ENCODE measurements at regions not wholly inside any gene's neighbourhood (a gene's known extent, or its start where the extent isn't known, plus 50 kb on each side); places are given as distances from the start of the nearest gene placed in this dataset.

DNA sequence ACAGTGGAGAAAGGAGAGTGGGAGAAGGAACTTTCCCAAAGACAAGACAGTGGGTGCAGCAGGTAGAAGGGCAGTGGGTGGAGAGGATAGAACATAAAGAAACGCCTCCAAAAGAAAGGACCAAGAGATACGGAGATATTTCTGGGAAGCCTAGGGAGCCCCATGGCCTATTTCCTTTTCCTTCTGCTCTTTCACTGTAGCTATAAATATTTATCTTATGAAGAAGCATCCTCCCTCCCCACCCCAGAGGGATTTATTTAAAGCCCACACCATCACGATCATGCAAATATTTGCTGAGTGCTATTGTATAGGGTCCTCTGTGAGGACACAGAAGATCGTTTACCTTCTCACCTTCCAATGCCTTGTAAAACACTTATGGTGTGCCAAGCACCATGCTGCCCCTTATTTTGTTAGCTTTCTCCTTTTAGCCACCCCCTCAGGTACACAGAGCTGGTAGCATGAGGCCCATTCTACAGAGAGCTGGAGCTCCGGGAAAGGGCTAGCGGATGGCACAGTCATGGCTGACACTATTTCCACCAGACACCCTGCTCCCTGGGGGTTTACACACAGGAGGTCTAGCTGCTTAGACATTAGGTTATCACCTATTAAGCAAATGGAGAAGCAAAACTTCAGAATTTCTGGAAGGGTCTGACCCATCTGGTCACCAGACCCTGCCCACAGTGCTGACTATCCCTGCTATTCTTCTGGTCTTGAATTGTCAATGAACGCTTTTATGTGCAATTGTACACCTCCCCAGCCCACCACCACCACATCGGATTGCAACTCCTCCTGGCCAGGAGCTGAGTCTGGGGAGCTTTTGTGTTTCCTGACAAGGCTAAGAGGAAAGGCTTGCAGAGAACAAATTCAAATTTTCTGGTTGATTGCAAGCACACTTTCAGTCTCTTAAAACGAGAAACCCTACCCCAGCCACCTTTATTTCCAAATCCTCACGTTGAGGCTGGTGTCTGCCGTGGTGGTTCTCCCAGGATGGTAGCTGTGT lies 91.8 kb upstream of the KLF7 start:
- no peak for DNase-seq

DNA sequence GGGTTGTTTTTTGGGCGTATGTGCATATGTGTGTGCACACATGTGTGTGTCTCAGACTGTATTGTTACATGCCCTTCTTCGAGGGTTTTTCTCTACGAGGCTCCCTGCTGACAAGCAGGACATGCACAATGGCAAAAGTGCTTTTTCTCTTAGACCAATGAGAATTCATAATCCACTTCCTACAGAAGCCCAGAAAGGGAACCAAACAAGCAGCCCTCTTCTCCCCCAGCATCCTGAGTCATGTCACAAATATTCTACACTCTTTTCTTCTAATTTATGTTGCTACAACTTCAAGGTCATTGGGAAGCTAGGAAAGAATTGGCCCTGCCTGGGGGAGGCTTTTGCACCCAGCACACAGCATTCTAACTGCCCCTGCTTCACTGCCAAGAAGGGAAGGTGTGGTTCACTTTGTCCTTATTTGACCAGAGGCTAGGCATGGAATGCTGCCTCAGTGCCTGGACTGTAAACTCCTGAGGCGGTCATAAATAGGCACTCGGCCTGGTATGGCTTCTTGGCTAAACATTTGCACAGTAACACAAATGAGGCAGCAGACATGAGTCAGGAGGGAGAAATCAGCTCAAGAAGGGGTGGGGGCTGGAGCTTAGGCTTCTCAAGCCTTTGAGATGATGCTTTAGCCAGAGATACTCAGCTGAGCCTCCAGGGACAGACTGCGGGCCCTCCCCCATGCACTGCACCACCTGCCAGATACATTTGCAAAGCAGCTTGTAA lies 92.7 kb upstream of the KLF7 start:
- DNase-seq = no peak

DNA sequence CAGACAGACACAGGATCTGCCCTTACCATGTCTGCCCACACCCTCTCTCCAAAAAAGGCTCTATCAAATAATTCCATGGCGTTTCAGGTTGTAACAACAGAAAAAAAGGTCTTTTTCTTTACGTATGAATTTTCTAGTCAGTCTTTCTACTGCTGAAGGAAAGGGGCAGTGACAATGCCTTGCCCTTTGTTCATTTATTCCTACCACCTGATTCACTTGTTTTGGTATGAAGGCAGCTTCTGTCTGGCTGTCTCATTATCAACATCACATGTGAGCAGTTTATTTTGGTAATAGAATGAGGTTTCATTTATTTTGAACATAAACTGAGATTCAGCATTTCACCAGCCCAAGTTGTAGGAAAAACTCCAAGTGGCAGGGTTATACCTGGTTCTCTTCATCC lies 94.3 kb upstream of the KLF7 start:
- DNase-seq = no peak

DNA sequence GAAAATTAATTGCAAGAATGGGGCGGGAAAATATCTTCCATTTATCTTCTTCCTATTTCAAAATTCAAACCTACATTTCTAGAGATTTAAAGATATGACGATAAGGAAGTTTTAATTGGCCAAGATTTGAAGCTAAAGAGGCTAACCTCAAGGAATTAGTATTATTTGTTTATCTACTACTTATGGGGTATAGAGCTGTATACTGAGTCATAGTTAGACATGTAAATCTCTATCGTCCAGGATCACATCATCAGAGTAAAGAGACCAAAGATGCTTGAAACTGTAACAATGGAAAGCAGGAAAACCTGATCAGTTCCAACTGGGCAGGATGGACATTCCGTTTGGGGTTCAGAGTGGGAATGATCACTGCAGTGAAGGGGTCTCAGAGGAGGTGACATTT lies 95.2 kb upstream of the KLF7 start:
- no peak for DNase-seq

DNA sequence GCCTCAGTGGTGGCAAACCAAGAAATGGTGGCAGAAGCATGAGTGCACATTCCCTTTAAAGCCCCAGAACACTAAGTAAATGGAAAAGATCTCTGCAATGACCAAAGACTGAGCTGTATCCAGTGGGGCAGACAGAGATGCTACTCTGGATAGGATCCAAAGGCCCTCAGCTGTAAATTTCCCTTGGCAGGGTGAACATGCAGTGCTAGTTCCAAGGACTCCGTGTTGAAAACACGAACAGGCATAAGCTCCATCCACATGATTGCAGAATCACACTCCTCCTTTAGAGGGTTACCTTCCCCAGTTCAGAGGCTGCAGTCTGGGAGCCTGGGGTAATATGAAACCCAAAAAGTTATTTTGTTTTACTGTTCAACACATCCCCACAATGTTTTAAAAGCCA lies 98.6 kb upstream of the KLF7 start:
- no peak for DNase-seq

DNA sequence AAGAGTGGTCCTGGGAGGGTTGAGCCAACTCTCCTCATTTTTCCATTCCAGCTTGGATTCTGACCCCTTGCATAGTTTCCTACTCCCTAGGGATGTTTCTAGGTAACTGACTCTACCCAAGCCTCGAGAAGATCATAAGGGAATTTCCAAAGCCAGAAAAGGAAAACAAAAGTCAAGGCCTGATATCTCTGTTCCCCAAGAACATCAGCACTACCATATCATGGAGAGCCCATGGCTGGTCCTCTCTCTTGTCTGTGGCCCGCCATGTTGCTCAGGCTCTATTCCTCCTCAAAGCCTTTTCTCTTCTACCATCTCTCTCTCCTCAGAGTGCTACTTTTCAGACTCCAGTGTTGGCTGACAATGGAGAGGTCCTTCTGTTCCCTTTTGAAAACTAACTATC lies 99.6 kb upstream of the KLF7 start:
- DNase-seq = no peak

DNA sequence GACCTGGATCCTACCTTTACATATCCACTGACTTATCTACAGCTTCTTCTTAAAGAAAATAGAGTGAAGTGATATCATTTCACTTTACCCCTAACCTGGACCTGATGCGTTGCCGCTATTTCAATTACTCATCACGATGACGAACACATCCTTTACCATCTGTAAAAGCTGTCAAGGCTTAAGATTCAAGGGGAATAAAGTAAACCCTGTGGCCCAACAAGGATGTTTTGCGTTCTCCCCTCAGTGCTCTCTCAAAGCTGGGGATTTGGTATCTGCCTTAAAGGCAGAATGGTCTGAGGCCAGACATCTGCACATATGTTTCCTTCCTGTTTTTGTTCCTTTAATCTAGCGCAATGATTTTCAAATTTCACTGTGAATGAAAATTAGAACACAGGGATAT lies 100.1 kb upstream of the KLF7 start:
- DNase-seq = no peak

DNA sequence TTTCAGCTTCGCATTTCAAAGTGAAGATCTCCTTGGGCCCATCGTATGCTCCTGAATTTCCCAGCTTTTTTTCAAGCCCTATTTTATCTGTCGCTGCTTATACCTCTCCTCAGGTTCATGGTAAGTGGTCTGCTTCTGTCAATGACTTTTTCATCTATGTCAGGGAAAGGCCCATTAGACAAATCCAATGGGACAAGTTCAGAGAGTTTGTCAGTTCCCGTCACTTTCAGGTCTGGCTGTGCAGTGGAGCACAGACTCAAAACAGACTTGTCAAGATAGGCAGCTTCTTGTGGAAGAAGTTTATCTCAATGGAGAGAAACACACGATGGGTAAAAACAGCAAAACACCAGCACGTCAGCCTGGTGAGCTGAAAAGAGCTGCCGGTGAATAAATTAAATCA lies 100.9 kb upstream of the KLF7 start:
- DNase-seq = no peak

DNA sequence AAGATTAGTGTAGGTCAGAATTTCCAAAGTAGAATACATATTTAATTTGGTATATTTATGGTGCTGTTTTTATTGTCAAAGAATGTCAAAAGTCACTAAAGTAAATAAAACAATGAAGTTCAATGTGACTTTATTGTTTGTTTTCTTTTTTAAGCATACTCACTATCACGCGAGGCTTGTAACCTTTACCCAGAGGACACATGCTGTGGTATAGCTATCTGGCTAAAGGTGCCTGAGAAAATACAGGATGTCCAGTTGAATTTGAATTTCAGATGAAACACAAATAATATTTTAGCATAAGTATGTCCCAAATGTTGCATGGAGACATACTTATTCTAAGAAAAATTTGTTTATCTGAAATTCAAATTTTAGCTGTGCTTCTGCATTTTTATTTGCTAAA lies 103.3 kb upstream of the KLF7 start:
- no peak for DNase-seq

DNA sequence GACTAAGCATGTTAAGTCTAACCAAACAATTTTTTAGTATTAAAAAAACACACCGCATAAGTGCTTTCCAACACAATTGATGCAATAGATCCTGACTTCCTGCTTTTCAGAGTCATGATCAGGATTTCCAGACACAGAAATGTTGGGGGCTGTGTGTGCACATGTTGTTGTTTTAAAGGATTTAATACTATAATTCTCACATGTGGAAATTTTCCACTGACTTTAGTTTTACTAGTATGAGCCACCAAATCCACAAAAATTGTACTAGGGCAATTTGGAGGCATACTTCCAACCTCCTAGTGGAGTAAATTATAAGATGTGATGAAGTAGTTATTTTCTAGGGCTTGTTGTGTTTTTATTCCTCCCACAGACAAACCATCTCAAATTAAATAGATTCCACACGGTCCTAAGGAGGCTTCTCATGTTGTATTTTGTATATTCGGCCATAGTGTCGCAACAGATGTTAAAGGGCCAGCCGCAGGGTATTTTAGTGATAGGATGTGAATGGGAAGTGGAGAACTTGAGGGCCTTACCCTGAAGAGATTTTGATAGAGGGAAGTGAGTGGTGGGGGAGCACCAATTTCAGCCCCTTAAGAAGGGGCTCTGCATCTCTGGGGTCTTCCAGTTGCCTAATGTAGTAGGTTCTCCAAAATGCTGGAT lies 108.9 kb upstream of the KLF7 start:
- no peak for DNase-seq

DNA sequence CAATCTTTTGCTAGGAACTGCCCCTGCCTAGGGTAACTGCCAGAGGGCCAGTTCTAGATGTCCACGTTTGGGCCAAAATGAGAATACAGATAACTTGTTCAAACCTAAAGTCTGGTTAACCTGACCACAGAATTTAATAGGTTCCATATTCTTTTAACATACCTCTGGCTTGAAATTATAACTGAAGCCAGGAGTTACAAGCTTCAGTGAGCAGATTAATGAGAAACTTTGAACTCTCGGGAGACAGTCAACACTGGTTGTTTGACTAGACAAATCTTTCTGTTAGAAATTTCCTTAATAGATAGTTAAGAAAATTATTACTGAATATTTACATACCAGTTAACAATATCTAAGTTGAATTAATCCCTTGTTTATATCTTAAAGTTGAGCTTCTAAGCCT lies 110.0 kb upstream of the KLF7 start:
- no peak for DNase-seq

DNA sequence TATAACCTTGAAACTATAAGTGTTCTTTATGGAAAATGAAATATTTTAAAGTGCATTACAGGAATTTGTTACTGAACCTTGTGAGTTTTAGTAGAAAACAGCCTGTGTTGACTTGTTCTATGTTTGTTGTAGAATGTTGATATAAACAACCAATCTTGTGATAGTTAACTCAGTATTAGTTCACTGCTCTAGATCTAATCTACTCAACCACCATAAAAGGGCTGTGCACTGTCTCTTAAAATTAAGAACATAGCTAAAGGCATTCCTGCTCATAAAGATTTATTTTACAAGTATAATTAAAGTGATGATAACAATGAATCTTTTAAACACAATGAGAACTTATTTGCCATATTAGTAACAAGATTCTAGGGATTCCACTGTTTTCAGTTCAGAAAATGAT lies 110.5 kb upstream of the KLF7 start:
- no peak for DNase-seq

DNA sequence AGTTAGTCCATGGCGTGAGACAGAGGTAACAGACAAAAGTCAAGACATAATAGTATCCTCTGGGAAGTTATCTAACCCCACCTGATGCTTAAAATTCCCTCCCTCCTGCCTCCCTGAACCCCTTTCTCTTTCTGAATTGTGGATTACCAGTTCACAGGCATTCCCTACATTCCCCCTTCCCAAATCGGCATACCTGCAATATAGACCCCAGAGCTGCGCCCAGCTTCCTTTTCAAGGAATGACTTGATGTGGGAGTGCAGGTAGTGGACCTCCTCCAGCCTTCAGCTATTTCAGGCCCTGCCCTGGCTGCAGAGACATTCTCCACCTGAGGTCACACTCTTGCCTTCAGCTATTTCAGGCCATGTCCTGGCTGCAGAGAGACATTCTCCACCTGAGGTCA lies 111.1 kb upstream of the KLF7 start:
- DNase-seq = no peak

DNA sequence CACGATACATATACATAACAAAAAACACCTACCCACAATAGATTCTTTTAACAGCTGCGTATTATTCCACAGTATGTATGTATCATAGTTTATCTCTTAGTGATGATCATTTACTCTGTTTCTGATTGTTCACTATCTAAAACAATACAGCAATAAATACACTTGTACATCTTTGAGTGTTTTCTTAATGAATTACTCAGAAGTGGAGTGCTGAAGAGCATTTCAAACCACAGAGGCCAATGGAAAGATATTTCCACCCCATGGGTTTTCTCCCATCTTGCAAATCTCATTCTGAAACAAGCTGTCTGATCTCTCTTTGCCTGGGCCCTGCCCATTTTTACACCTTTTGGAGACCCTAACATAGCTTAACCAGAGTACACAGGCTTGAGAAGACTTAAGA lies 113.8 kb upstream of the KLF7 start:
- DNase-seq = no peak

DNA sequence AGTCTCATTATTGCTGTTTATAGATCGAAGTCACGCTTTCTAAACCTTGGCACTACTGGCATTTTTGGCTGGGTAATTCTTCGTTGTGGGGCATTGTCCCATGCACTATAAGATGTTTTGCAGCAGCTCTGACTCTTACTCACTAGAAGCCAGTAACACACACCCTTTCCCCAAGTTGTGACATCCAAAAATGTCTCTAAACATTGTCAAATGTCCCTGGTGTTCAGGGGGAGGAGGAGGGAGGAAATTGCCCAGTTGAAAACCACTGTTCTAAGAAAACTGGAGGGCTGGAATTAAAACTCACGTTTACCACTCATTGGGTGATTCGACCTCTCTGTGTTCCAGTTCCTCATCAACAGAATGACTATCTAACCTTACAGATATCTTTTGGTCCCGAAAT lies 115.7 kb upstream of the KLF7 start:
- no peak for DNase-seq

DNA sequence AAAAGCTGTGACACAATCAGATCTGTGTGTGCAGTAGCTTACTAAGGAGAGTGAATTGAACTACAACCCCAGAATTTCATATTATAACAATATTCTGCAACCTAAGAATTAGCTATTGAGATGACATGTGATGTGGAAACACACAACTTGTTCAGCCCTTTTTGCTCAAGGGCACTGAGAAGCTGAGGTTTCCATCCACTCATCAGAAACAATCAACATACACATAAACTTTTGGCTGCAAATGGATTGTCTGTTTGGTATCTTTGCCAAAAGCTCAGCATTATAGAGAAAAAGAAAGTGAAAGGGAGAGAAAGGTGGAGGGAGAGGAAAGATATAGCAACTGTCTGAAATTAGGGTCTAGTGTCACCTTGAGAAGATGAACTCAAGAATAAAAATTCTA lies 117.2 kb upstream of the KLF7 start:
- DNase-seq = no peak

DNA sequence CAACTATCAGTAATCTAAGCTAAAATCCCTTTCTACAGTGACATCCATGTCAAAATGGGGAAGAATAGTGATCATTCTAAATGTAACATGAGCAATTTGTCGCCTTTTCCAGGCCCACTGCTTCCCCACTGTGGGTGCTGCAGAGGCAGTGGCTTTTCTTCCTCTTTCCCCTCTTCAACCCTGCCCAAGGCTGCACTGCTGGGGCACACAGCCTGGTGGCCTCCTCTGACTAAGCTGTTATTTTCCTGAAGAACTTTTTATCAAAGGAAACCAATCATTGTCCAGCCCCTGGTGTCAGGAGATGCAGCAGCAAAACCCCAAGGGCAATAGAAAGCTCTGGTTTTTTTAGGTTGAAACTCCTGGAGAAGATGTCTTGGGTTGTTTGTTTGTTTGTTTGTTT lies 117.6 kb upstream of the KLF7 start:
- no peak for DNase-seq

DNA sequence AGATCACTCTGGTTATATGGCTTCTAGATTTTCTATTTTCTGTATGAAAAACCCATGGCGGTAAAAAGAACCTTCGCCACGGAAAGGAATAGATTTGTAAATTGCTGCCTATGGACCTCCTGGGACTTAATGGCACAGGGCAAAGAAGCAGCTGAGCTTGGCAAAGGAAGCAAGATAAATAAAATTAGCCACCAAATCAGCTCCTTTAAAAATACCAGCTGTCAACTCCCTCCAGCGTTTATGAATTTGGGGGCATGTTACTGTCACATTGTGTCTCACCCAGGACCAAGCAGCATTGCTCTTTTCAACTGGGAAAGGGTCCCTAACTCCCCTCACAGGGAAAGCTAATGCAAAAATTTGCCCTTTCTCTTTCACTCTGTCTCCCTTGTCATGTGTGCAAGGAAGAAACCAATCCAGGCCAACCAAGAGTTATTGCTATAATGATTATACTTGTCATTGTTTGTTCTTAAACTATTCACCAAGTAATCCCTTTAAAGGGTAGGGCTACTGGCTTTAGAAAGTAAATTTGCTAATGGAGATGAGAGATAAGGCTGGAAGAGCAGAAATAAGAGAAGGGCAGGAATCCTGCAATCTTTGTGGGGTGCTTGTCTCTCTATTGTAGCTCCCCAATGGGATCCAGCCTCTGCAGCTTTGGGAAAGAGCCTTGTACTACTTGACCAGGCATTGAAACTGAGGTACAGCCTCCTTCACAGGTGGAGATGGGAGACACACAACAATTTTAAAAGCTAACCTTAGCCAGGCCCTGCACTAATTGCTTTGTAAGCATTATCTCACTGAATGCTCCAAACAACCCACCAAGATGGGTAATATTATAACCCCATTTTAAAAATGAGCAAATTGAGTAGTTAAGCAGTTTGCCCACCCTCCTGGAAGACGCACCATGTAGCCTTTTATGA lies 119.1 kb upstream of the KLF7 start:
- DNase-seq = no peak

DNA sequence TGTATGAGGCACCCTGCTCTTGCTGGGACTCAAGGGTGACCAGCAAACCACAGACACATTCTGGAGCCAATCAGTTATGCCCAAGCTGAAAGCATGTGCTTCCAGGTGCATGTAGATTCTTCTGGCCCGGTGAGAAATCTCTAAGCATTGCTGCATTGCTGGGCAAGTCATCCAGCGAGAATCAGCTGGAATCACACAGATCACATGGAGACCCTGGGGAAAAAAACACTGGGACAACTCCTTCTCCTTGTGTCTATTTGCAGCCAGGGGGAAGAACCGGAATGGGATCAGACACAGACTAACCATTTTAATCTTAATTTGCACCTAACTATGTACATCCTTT lies 119.7 kb upstream of the KLF7 start:
- no peak for DNase-seq

DNA sequence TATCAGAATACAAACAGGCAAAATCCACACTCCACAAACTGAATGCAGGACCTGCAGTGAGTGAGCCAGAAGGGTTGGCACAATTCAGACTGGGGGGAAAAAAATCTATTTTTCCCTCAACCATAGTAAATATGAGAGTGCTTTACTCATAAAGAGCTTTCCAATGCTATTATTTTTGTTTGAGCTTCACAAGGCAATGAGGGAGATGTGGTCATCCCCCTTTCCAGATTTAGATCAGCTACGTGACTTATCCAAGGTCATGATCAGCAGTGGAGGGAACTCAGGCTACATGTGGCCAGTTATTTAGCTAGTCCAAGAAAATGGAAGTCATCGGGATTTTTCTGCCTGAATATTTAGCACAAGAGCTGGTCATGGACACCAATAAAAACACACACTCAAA lies 120.4 kb upstream of the KLF7 start:
- no peak for DNase-seq

DNA sequence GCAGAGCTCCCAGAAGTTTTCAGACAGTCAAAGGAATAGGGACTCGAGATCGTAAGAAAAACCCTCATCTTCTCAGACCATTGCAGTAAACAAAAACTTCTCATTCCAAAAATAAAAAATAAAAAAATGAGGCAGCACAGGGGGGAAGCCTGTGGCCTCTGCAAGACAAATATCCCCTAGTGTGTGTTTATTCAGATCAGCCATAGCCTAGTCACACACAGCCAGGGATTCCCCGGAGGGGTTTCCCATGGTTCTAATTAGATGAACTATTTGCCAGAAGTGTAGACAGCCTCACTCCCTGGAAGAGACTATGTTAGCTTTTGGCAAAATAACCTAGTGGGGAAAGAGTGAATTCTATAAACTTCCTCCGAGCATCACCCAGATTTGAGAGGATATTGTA lies 122.9 kb upstream of the KLF7 start:
- DNase-seq = no peak

DNA sequence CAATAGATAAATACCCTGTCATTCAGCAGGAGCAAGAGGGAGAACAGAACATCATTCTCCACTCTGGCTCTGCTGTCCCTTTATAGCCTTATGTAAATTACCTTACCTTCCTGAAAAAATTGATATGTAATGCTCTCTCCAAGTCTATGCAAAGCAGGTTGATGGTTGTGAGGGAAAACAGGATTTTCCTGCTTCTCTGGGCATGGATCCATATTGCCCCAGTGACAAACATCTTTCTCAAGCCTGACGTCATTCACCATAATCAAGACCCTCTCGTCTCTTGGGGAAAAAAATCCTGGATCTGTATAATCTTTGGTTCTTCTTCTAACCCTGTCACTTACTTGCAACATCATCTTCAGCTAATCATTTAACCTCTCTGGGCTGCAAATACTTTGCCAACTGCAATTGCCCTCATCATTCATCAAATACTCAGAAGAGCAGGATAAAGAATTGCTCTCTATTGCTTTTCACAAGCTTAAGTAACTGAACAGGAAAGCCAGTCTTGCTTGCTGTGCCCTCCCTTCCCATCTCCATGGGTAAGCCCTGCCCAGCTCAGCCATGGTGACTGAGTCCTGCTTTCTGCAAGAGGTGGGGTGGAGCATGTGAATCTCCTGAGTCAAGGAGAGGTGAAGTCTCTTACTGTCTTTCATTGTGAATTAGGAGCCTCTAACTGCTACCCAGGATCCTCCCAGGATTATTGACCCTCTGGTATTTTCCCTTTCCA lies 123.7 kb upstream of the KLF7 start:
- DNase-seq = no peak
